HG02763 (cell line): ENCODE measurements at regions not wholly inside any gene's neighbourhood (a gene's known extent, or its start where the extent isn't known, plus 50 kb on each side); places are given as distances from the start of the nearest gene placed in this dataset.

Source experiments
- ATAC-seq: cut with Tn5 transposase; IDR thresholded peaks from one replicate; pipeline ENCODE4 v1.9.1; 2021; ENCODE audit warnings: mild to moderate bottlenecking, moderate library complexity; ENCODE audit not compliant: unreplicated experiment

GRCh38 chr5:74301576-74301975, 339.0 kb downstream of the ENC1 start:
- ATAC-seq, result no peak

- no peak for ATAC-seq
Observed at GRCh38 chr5:74300808-74301389, 339.6 kb downstream of the ENC1 start.

- no peak for ATAC-seq
Observed at GRCh38 chr5:74299833-74300232, 340.7 kb downstream of the ENC1 start.

- ATAC-seq, result no peak
Observed at GRCh38 chr5:74296685-74297408, 343.7 kb downstream of the ENC1 start.

- ATAC-seq, result no peak
Observed at GRCh38 chr5:74295676-74296075, 344.9 kb downstream of the ENC1 start.

GRCh38 chr5:74295141-74295540, 345.4 kb downstream of the ENC1 start:
- no peak for ATAC-seq

- peak; percentile 59 for ATAC-seq
Observed at GRCh38 chr5:74294231-74294705, 346.3 kb downstream of the ENC1 start.

- ATAC-seq, result no peak
Observed at GRCh38 chr5:74293182-74293581, 347.3 kb downstream of the ENC1 start.

- no peak for ATAC-seq
Observed at GRCh38 chr5:74290634-74291241, 349.8 kb downstream of the ENC1 start.

GRCh38 chr5:74289691-74290090, 350.8 kb downstream of the ENC1 start:
- ATAC-seq, result no peak

GRCh38 chr5:74289238-74289637, 351.3 kb downstream of the ENC1 start:
- no peak for ATAC-seq

GRCh38 chr5:74288448-74289108, 351.9 kb downstream of the ENC1 start:
- ATAC-seq, result no peak

- no peak for ATAC-seq
Observed at GRCh38 chr5:74288038-74288437, 352.5 kb downstream of the ENC1 start.

- ATAC-seq, result no peak
Observed at GRCh38 chr5:74286734-74287695, 353.5 kb downstream of the ENC1 start.

GRCh38 chr5:74285675-74286280, 354.8 kb downstream of the ENC1 start:
- no peak for ATAC-seq

GRCh38 chr5:74282490-74282889, 358.0 kb downstream of the ENC1 start:
- ATAC-seq, result no peak

- ATAC-seq, result no peak
Observed at GRCh38 chr5:74281166-74281565, 359.4 kb downstream of the ENC1 start.

- no peak for ATAC-seq
Observed at GRCh38 chr5:74280306-74280705, 360.2 kb downstream of the ENC1 start.

GRCh38 chr5:74279244-74279643, 361.3 kb downstream of the ENC1 start:
- ATAC-seq, result no peak

GRCh38 chr5:74277418-74277817, 363.1 kb downstream of the ENC1 start:
- no peak for ATAC-seq
